ENCODE measurements at regions not wholly inside any gene's neighbourhood (a gene's known extent, or its start where the extent isn't known, plus 50 kb on each side); places are given as distances from the start of the nearest gene placed in this dataset.

GRCh38 chr5:130974021-130974683, 190.9 kb downstream of the HINT1 start:
- no peaks in the 10 kb centered on the region for H3K36me3 ChIP-seq
- FAIRE-seq (no peak), ATAC-seq (no peak), DNase-seq (no peak)
- no peak for TF ChIP-seq CTCF (IDR thresholded peaks at IDR 0.05)
- WGBS, 2 donors, result 5 to 6% methylated on average over 1 of the region's 1 CpG
- peaks cover 13 to 26% (median 16%) of the 10 kb centered on the region in 3 donors for H3K4me1 ChIP-seq
- H3K27ac ChIP-seq, result no peak overlapping the region
- intact Hi-C loops (cut with DNase I), result no loop called here
- no peak overlapping the region for H3K4me3 ChIP-seq
- H3K9me3 ChIP-seq, result no peaks in the 10 kb centered on the region
- no peaks in the 10 kb centered on the region for H3K27me3 ChIP-seq

- Histone ChIP-seq H3K36me3 (no peaks in the 10 kb centered on the region), H3K9me3 (no peaks in the 10 kb centered on the region), H3K4me3 (no peak overlapping the region), H3K27me3 (no peaks in the 10 kb centered on the region), H3K27ac (no peak overlapping the region), H3K4me1 (no peaks in the 10 kb centered on the region)
- DNase-seq, result no peak
- intact Hi-C loops (cut with DNase I), result no loop called here
- TF ChIP-seq CTCF (IDR thresholded peaks at IDR 0.05), result no peak
- 68 to 72% methylated on average over 1 of the region's 1 CpG for WGBS, 2 donors
- no peak for FAIRE-seq
- no peak for ATAC-seq
These were observed 198.0 kb downstream of the HINT1 start for GRCh38 chr5:130966990-130967525.

GRCh38 chr5:130965920-130966319, 199.1 kb downstream of the HINT1 start:
- intact Hi-C loops (cut with DNase I), result no loop called here
- Histone ChIP-seq H3K4me1 (no peaks in the 10 kb centered on the region), H3K36me3 (no peaks in the 10 kb centered on the region), H3K9me3 (no peaks in the 10 kb centered on the region), H3K27ac (no peak overlapping the region), H3K4me3 (no peak overlapping the region), H3K27me3 (no peaks in the 10 kb centered on the region)
- no peak for DNase-seq
- no peak for ATAC-seq
- no peak for FAIRE-seq
- WGBS, 2 donors, result 96 to 100% methylated on average over 1 of the region's 1 CpG
- TF ChIP-seq CTCF (IDR thresholded peaks at IDR 0.05), result no peak

GRCh38 chr5:130965360-130965759, 199.7 kb downstream of the HINT1 start:
- no peak for DNase-seq
- WGBS, 2 donors, result 64 to 66% methylated on average over 4 of the region's 4 CpGs
- no peak for ATAC-seq
- no peaks in the 10 kb centered on the region for H3K36me3 ChIP-seq
- TF ChIP-seq CTCF (IDR thresholded peaks at IDR 0.05), result no peak
- no peak for FAIRE-seq
- no peaks in the 10 kb centered on the region for H3K4me1 ChIP-seq
- no peak overlapping the region for H3K4me3 ChIP-seq
- H3K27ac ChIP-seq, result no peak overlapping the region
- no peaks in the 10 kb centered on the region for H3K27me3 ChIP-seq
- H3K9me3 ChIP-seq, result no peaks in the 10 kb centered on the region
- intact Hi-C loops (cut with DNase I), result no loop called here

Data from pancreas (tissue), 10 donors.